Stimulated activated CD8-positive, alpha-beta memory T cell treated with anti-CD3 and anti-CD28 coated beads, Interleukin-4, amount 100 ng/mL, for 1 hour (primary cell): ENCODE measurements at regions not wholly inside any gene's neighbourhood (a gene's known extent, or its start where the extent isn't known, plus 50 kb on each side); places are given as distances from the start of the nearest gene placed in this dataset.

Experiments used
- DNase-seq, 2 donors: peaks; one replicate each; pipeline ENCODE4 v3.0.0-alpha.2; 2020; ENCODE audit warnings: low read depth in 2 of 2, low spot score in 1 of 2

GRCh38 chr14:34137001-34137745 is 186.3 kb upstream of the EGLN3 start:
- DNase-seq, result no peak

- DNase-seq, result no peak
Observed at GRCh38 chr14:34135492-34135891, 184.6 kb upstream of the EGLN3 start.

- no peak for DNase-seq
Observed at GRCh38 chr14:34134484-34134883, 183.6 kb upstream of the EGLN3 start.

DNA sequence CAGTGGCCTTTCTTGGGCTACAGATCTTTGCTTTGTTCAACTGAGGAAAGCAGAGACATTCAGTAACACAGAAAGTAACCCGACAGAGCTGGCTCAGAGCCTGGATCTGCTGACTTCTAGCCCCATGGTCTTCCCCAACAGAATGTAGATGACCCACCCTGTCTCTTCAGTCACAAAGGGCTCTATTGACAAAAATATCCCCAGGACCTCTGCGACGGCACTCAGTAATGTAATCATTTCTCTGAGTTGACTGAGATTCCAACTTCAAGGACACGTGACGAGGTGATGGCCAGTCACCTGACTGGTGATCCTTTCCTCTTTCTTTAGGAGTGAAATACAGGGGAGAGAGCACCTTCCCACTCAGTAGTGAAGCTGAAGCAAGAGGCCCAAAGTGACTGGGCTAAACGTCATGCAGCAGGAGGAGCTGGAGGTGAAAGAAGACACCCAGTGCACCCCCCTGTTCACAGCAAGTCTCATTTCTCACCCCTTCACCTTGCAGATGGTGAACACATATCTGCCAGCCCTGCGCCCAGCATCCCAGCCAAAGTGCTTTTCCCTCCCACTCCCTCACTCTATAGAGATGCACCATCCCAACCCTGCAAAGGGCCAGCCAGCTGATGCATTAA is 179.2 kb upstream of the EGLN3 start:
- no peak for DNase-seq

GRCh38 chr14:34128665-34129064 is 177.8 kb upstream of the EGLN3 start:
- no peak for DNase-seq

DNA sequence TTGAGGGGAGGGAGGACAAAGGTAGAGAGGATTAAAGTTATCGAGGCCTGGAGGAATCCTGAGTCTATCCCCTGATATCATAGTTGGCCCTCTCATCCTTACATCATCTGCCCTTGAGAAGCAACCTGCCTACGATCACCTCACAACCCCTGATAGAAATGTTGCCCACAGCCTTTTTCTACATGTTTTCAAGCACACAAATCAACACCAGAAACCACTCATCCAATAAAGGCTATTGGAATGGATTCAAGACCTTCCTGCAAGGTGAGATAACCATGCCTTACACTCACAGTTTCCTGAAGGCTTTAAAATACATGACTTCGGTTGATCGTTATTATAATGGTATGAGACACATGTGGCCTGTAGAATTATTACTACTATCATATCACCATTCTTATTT is 175.7 kb upstream of the EGLN3 start:
- no peak for DNase-seq

GRCh38 chr14:34124585-34124984 is 173.7 kb upstream of the EGLN3 start:
- DNase-seq, result no peak

GRCh38 chr14:34122650-34123049 is 171.8 kb upstream of the EGLN3 start:
- DNase-seq, result no peak

GRCh38 chr14:34122081-34122480 is 171.2 kb upstream of the EGLN3 start:
- DNase-seq, result no peak

GRCh38 chr14:34120185-34120977 is 169.5 kb upstream of the EGLN3 start:
- DNase-seq, result no peak

- DNase-seq, result no peak
Observed at GRCh38 chr14:34119107-34119858, 168.4 kb upstream of the EGLN3 start.

GRCh38 chr14:34113991-34114390 is 163.1 kb upstream of the EGLN3 start:
- DNase-seq, result no peak

- no peak for DNase-seq
Observed at GRCh38 chr14:34113005-34113511, 162.2 kb upstream of the EGLN3 start.

GRCh38 chr14:34111953-34112352 is 161.1 kb upstream of the EGLN3 start:
- no peak for DNase-seq

DNA sequence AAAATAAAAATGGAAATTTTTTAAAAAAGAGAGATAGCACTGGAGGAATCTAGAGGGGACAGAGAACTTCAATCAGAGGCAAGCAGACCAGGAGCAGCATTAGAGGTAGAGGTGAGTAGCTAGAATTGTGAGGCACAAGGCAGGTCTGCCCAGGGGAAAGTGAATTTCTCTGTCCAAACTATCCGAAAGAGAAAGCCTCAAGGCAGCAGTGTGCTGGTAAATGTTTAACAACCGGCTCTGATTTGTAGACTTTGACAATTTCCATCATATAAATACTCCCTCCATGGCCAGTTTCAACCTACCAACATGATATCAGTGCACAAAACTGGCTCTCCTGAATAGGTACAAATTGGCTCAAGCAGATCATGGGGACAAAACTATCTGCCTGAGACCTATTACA is 160.6 kb upstream of the EGLN3 start:
- DNase-seq, result no peak

DNA sequence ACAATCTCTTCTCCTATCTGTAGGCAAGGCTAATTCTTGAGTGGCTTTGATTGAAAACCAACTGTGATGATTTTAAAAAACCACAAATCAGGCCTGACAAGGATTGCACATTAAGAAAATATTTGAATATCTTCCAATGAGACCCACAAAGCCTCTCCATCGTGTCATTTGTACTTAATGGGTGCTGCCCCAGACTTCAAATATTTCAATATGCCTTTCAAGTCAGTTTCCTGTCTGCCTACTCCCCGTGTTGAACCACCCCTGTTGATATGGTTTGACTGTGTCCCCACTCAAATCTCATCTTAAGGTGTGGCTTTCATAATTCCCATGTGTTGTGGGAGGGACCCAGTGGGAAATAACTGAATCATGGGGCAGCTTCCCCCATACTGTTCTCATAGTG is 159.7 kb upstream of the EGLN3 start:
- DNase-seq, result no peak

GRCh38 chr14:34107441-34107840 is 156.6 kb upstream of the EGLN3 start:
- DNase-seq, result no peak

DNA sequence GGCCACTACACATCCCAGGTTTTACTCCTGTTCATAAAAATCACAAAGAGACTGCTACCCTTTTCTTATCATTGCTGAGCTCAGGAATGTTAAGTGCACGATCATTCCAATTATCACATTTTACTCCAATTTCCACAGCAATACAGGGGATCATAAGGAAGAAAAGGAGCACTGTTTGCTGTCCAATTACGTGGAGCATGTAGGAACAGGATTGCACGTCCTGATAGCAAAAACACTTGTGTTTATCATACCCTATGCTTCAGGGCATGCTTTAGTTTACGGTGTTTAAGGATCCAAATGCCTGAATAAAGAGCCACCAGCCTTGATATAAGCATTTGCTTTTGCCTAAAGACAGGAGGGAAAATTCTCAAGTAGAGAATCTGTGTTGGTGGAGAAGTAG is 155.4 kb upstream of the EGLN3 start:
- no peak for DNase-seq

- no peak for DNase-seq
Observed at GRCh38 chr14:34104489-34105397, 153.9 kb upstream of the EGLN3 start.

DNA sequence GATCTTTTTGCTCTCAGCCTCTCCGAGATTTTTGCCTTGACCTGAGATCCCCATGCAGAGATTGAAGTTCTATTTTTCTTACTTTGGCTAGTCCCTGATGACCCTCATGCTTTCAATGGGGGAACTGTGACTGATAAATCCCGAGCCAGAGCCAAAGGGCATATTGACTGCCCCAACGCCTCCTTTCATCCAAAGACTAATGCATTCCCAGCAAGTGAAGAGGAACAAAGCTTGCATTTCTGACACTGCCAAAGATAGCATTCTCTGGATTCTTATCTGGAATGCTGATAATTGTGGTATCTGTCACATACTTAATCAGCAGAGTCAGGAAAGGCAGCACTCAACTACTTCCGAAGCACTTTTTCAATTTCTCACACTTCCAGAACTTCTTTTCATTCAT is 152.3 kb upstream of the EGLN3 start:
- DNase-seq, result no peak
